Activated CD4-positive, alpha-beta memory T cell treated with anti-CD3 and anti-CD28 coated beads, Interleukin-2, amount 10 ng/mL, durations not matched to agents 7 days and 5 days (primary cell): ENCODE measurements at regions not wholly inside any gene's neighbourhood (a gene's known extent, or its start where the extent isn't known, plus 50 kb on each side); places are given as distances from the start of the nearest gene placed in this dataset.

Source experiments
- CTCF ChIA-PET: fragments of 350-600 bp; sonication (Branson Sonifier 250); formaldehyde crosslinking; loops from one replicate; lab custom pipeline; 2021; ENCODE audit warnings: antibody characterized with exemption, inconsistent platforms; lab: Charles Lee
- POLR2A ChIA-PET: fragments of 350-600 bp; sonication (Branson Sonifier 250); formaldehyde crosslinking; loops from one replicate; lab custom pipeline; 2021; ENCODE audit warnings: antibody characterized with exemption; lab: Charles Lee
- DNase-seq: peaks from one replicate; pipeline ENCODE4 v3.0.0-alpha.2; 2020
- H3K27ac Mint-ChIP-seq: one replicate; pipeline ENCODE4 v1.8.0; 2021; ENCODE audit warnings: mild to moderate bottlenecking, mixed read lengths
- H3K27me3 Mint-ChIP-seq: one replicate; pipeline ENCODE4 v1.8.0; 2021; ENCODE audit warnings: mixed read lengths
- H3K36me3 Mint-ChIP-seq: one replicate; pipeline ENCODE4 v1.8.0; 2021; ENCODE audit warnings: low read depth, mixed read lengths
- H3K4me1 Mint-ChIP-seq: one replicate; pipeline ENCODE4 v1.8.0; 2021; ENCODE audit warnings: mixed read lengths
- H3K4me3 Mint-ChIP-seq: one replicate; pipeline ENCODE4 v1.8.0; 2021; ENCODE audit warnings: mild to moderate bottlenecking, mixed read lengths
- H3K9me3 Mint-ChIP-seq: one replicate; pipeline ENCODE4 v1.8.0; 2021; ENCODE audit warnings: mixed read lengths

DNA sequence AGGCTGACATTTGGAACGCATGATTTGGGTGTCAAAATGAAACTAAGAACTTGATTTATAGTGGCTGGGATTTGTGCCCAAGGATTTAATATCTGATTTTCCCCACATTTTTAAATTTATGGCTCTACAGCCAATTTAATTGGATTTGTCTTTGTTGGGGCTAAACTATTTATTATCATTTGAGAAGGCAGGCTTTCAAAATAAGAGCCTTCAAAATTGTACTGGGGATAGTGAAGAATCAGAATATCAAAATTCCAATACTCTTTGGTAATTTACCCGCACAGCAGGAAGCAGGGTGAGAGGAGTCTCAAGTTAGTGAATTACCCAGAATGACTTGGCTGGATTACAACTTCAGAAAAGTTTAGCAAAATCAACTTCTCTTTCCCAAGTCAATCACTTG, 278.1 kb downstream of the LRATD1 start:
- ChIA-PET CTCF (no interaction called here), POLR2A (no interaction called here)
- no peaks in the 10 kb centered on the region for H3K27me3 Mint-ChIP-seq
- DNase-seq = no peak
- no peak overlapping the region for H3K4me3 Mint-ChIP-seq
- H3K36me3 Mint-ChIP-seq = no peaks in the 10 kb centered on the region
- H3K9me3 Mint-ChIP-seq = no peaks in the 10 kb centered on the region
- H3K4me1 Mint-ChIP-seq = no peaks in the 10 kb centered on the region
- H3K27ac Mint-ChIP-seq = no peak overlapping the region

DNA sequence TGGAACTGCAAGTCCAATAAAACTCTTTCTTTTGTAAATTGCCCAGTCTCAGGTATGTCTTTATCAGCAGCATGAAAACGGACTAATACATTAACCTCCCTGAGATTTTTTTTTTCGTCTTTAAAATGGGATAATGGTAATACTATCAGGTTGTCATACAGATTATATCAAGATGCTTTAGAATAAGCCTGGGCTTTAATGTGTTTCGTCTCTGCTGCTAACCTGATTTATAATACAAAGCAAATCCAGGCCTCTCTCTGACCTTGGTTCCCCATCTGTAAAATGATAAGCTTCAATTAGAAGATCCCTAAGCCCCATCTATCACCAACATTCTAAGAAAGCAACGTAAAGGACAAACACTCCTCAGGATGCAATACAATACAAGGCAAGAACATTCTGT, 283.5 kb downstream of the LRATD1 start:
- Mint-ChIP-seq H3K27me3 (no peaks in the 10 kb centered on the region), H3K36me3 (no peaks in the 10 kb centered on the region), H3K9me3 (no peaks in the 10 kb centered on the region), H3K4me1 (no peaks in the 10 kb centered on the region), H3K27ac (no peak overlapping the region), H3K4me3 (no peak overlapping the region)
- DNase-seq = no peak
- ChIA-PET POLR2A (no interaction called here), CTCF (interaction anchor here (2.2 kb wide), 1 partner anchor 12 kb away, joined by 6 read pairs; no protein-coding TSS in a partner anchor)

DNA sequence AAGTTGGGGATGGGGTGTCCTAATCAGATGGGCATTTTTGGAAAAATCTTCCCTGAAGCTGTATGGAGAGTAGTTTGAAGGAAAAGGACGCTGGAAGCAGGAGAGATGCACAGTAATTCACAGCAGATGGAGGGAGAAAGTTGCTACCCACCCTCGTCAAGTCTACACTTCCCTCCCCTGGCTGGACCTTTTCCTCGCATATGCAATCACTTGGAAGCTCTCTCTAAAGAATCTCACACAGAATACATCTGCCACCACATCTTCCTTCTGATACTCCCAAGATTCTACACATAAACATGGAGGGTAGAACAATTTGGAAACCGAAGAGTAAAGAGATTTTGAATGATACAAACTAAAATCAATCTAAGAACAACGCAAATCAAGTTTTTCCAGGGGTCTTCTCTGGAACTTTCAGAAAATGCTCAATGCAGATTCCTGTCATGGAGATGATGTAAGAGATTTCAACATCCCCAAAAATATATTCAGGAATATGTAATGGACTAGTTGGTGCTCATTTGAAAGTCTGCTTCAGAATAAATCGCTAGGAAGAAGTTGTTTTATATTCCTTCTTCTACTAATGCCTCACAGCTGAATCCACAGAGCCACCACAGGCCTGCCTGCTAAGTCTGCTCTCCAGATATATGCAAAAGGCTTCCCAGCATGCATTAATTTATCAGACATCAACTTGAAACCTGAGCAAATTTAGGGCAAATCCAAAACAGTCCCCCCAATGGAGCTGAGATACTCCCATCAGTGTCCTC, 291.5 kb downstream of the LRATD1 start:
- no peaks in the 10 kb centered on the region for H3K27me3 Mint-ChIP-seq
- POLR2A ChIA-PET = no interaction called here
- no peak overlapping the region for H3K4me3 Mint-ChIP-seq
- H3K9me3 Mint-ChIP-seq = peaks cover 5% of the 10 kb centered on the region
- H3K4me1 Mint-ChIP-seq = no peaks in the 10 kb centered on the region
- CTCF ChIA-PET = interaction anchor here (1.5 kb wide), 1 partner anchor 20 kb away, joined by 7 read pairs; no protein-coding TSS in a partner anchor
- no peak overlapping the region for H3K27ac Mint-ChIP-seq
- no peaks in the 10 kb centered on the region for H3K36me3 Mint-ChIP-seq
- no peak for DNase-seq

GRCh38 chr2:14925471-14925870, 293.0 kb downstream of the LRATD1 start:
- H3K27ac Mint-ChIP-seq = no peak overlapping the region
- H3K27me3 Mint-ChIP-seq = no peaks in the 10 kb centered on the region
- peaks cover 5% of the 10 kb centered on the region for H3K9me3 Mint-ChIP-seq
- DNase-seq = no peak
- ChIA-PET POLR2A (no interaction called here), CTCF (interaction anchor here (1.5 kb wide), 1 partner anchor 22 kb away, joined by 7 read pairs; no protein-coding TSS in a partner anchor)
- H3K36me3 Mint-ChIP-seq = no peaks in the 10 kb centered on the region
- no peak overlapping the region for H3K4me3 Mint-ChIP-seq
- no peaks in the 10 kb centered on the region for H3K4me1 Mint-ChIP-seq

DNA sequence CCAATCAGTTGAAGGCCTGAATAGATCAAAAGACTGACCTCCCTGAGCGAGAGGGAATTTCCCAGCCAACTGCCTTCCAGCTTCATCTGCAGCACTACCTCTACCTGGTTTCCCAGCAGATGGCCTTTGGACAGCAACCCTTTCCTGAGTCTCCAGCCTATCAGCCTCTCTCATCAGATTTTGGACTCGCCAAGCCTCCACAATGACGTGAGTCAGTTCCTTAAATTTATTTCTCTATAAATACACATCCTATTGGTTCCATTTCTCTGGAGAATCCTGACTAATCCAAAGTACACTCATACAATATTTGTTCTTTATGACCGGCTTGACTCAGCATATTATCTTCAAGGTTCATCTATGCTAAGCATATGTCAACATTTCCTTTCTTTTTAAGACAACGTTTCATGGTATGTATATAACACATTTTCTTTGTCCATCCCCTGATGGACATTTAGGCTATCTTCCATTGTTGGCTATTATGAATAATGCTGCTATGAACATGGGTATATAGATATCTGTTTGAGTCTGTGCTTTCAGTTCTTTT, 294.6 kb downstream of the LRATD1 start:
- no peaks in the 10 kb centered on the region for H3K4me1 Mint-ChIP-seq
- ChIA-PET CTCF (no interaction called here), POLR2A (no interaction called here)
- DNase-seq = no peak
- no peaks in the 10 kb centered on the region for H3K27me3 Mint-ChIP-seq
- peaks cover 5% of the 10 kb centered on the region for H3K9me3 Mint-ChIP-seq
- no peak overlapping the region for H3K4me3 Mint-ChIP-seq
- no peak overlapping the region for H3K27ac Mint-ChIP-seq
- no peaks in the 10 kb centered on the region for H3K36me3 Mint-ChIP-seq

DNA sequence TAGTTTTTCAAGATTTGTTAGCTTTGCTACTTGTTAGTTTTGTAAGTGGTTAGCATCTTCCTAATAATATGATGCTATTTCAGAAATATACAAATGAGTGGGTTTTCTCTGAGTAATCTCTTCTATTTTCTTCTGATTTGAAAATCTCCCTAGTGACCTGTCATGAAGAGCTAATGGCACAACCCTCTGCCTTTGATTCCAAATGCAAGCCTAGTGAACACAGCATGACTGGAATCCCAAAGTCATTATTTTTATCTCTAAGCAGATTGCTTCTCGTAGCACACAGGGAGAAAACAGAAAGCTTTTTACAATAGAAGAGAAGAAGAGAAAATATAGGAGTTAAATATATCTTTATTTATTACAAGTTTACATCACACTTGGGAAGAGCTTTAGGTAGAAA, 295.5 kb downstream of the LRATD1 start:
- no peak for DNase-seq
- Mint-ChIP-seq H3K36me3 (no peaks in the 10 kb centered on the region), H3K4me1 (no peaks in the 10 kb centered on the region), H3K27ac (no peak overlapping the region), H3K4me3 (no peak overlapping the region), H3K27me3 (no peaks in the 10 kb centered on the region), H3K9me3 (peaks cover 4% of the 10 kb centered on the region)
- POLR2A ChIA-PET = no interaction called here
- CTCF ChIA-PET = no interaction called here

- no peak for DNase-seq
- Mint-ChIP-seq H3K9me3 (no peaks in the 10 kb centered on the region), H3K4me3 (no peak overlapping the region), H3K27ac (no peak overlapping the region), H3K4me1 (no peaks in the 10 kb centered on the region), H3K36me3 (no peaks in the 10 kb centered on the region), H3K27me3 (no peaks in the 10 kb centered on the region)
- ChIA-PET POLR2A (no interaction called here), CTCF (no interaction called here)
These were observed 297.9 kb downstream of the LRATD1 start for GRCh38 chr2:14930441-14930840.

DNA sequence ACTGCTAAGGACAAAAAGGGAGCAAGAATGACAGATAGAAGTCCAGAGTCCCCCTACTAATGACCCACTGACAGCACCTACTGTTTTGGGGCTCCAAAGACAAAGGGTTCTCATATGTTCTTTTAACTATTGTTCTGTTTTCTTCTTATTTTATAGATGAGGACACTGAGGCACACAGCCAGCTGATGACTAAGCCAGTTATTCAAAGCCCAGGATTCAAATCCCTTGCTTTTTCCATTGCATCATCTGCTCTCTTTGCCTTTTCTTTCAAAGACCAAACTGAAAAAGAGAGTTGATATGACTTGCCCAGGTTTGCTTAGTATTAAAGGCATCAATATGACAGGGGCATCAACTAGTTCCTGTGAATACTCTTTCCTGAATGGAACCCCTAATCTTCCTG, 299.8 kb downstream of the LRATD1 start:
- H3K9me3 Mint-ChIP-seq = peaks cover 2% of the 10 kb centered on the region
- CTCF ChIA-PET = no interaction called here
- H3K4me3 Mint-ChIP-seq = no peak overlapping the region
- no peaks in the 10 kb centered on the region for H3K27me3 Mint-ChIP-seq
- no peaks in the 10 kb centered on the region for H3K36me3 Mint-ChIP-seq
- POLR2A ChIA-PET = no interaction called here
- H3K27ac Mint-ChIP-seq = no peak overlapping the region
- DNase-seq = no peak
- H3K4me1 Mint-ChIP-seq = no peaks in the 10 kb centered on the region

GRCh38 chr2:14933753-14934152, 301.2 kb downstream of the LRATD1 start:
- ChIA-PET CTCF (no interaction called here), POLR2A (no interaction called here)
- H3K27me3 Mint-ChIP-seq = no peaks in the 10 kb centered on the region
- no peak for DNase-seq
- H3K4me1 Mint-ChIP-seq = no peaks in the 10 kb centered on the region
- H3K27ac Mint-ChIP-seq = no peak overlapping the region
- peaks cover 2% of the 10 kb centered on the region for H3K9me3 Mint-ChIP-seq
- H3K4me3 Mint-ChIP-seq = no peak overlapping the region
- H3K36me3 Mint-ChIP-seq = no peaks in the 10 kb centered on the region

GRCh38 chr2:14936426-14936825, 303.9 kb downstream of the LRATD1 start:
- ChIA-PET CTCF (no interaction called here), POLR2A (no interaction called here)
- no peaks in the 10 kb centered on the region for H3K27me3 Mint-ChIP-seq
- peaks cover 2% of the 10 kb centered on the region for H3K9me3 Mint-ChIP-seq
- no peak overlapping the region for H3K27ac Mint-ChIP-seq
- DNase-seq = no peak
- H3K36me3 Mint-ChIP-seq = no peaks in the 10 kb centered on the region
- no peaks in the 10 kb centered on the region for H3K4me1 Mint-ChIP-seq
- H3K4me3 Mint-ChIP-seq = no peak overlapping the region

GRCh38 chr2:14937336-14937735, 304.8 kb downstream of the LRATD1 start:
- no peak overlapping the region for H3K4me3 Mint-ChIP-seq
- POLR2A ChIA-PET = no interaction called here
- H3K27ac Mint-ChIP-seq = no peak overlapping the region
- H3K4me1 Mint-ChIP-seq = no peaks in the 10 kb centered on the region
- no peak for DNase-seq
- H3K36me3 Mint-ChIP-seq = no peaks in the 10 kb centered on the region
- peaks cover 2% of the 10 kb centered on the region for H3K9me3 Mint-ChIP-seq
- CTCF ChIA-PET = no interaction called here
- no peaks in the 10 kb centered on the region for H3K27me3 Mint-ChIP-seq

DNA sequence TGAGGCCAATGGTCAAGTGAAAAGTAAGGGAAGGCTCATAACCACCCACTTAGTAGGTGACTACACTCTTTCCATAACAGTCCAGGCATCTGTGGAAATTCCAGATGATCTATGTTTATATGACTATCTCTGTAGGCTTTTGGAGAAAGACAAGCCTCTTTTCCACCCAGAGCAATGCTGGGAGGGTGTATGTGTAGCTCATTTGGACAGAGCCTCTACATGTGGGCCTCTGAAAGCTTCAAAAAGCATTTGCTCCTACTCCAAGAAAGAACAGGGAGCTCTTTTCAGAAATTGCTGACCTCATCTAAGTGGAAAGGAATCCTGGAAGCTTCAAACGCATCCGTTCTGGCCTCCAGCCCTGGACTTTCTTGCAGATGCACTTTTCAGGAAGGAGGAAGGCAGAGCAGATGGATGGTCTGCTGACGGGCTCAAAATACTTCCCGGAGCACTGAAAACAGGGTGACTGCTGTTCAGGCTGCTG, 308.7 kb downstream of the LRATD1 start:
- DNase-seq = no peak
- peaks cover 3% of the 10 kb centered on the region for H3K27me3 Mint-ChIP-seq
- ChIA-PET POLR2A (no interaction called here), CTCF (no interaction called here)
- H3K4me1 Mint-ChIP-seq = no peaks in the 10 kb centered on the region
- H3K4me3 Mint-ChIP-seq = no peak overlapping the region
- peaks cover 6% of the 10 kb centered on the region for H3K9me3 Mint-ChIP-seq
- no peaks in the 10 kb centered on the region for H3K36me3 Mint-ChIP-seq
- no peak overlapping the region for H3K27ac Mint-ChIP-seq

DNA sequence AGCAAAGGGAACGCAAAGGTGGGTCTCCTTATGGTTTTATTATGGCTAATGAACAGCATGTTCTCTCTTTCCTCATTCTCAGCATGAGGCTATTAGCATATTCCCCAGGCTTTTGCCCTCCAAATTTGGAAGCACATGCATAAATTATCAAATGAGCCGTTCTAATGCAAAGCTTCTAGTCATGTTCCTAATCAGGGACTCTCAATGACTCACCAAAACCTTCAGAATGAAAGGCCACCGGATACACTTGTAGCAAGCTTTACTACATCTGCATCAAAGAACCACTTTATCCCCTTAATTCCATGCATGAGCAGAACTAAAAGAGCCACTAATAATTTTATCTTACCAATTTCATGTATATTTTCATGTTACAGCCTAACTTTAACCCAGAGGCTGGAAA, 310.5 kb downstream of the LRATD1 start:
- H3K9me3 Mint-ChIP-seq = peaks cover 4% of the 10 kb centered on the region
- no peaks in the 10 kb centered on the region for H3K36me3 Mint-ChIP-seq
- H3K4me1 Mint-ChIP-seq = no peaks in the 10 kb centered on the region
- CTCF ChIA-PET = no interaction called here
- H3K4me3 Mint-ChIP-seq = no peak overlapping the region
- POLR2A ChIA-PET = no interaction called here
- DNase-seq = no peak
- H3K27me3 Mint-ChIP-seq = peaks cover 3% of the 10 kb centered on the region
- no peak overlapping the region for H3K27ac Mint-ChIP-seq
